GM21423 (cell line): ENCODE measurements at regions not wholly inside any gene's neighbourhood (a gene's known extent, or its start where the extent isn't known, plus 50 kb on each side); places are given as distances from the start of the nearest gene placed in this dataset.

Experiments
- ATAC-seq: cut with Tn5 transposase; IDR thresholded peaks from one replicate; pipeline ENCODE4 v1.9.1; 2021; ENCODE audit warnings: mild to moderate bottlenecking, moderate library complexity; ENCODE audit not compliant: unreplicated experiment

- ATAC-seq, result no peak
Measured at GRCh38 chr5:73375191-73375545, 73.4 kb downstream of the FOXD1 start.

GRCh38 chr5:73374520-73375190 is 73.9 kb downstream of the FOXD1 start:
- ATAC-seq, result no peak

GRCh38 chr5:73373814-73374510 is 74.6 kb downstream of the FOXD1 start:
- ATAC-seq, result no peak

GRCh38 chr5:73370640-73371583 is 77.7 kb downstream of the FOXD1 start:
- ATAC-seq, result no peak

- no peak for ATAC-seq
Measured at GRCh38 chr5:73370095-73370494, 78.5 kb downstream of the FOXD1 start.

- ATAC-seq, result no peak
Measured at GRCh38 chr5:73369278-73369677, 79.3 kb downstream of the FOXD1 start.

- no peak for ATAC-seq
Measured at GRCh38 chr5:73367650-73368049, 80.9 kb downstream of the FOXD1 start.

- no peak for ATAC-seq
Measured at GRCh38 chr5:73365990-73366667, 82.4 kb downstream of the FOXD1 start.

- ATAC-seq, result no peak
Measured at GRCh38 chr5:73365301-73365853, 83.2 kb downstream of the FOXD1 start.

- ATAC-seq, result no peak
Measured at GRCh38 chr5:73363911-73364730, 84.5 kb downstream of the FOXD1 start.

- ATAC-seq, result no peak
Measured at GRCh38 chr5:73359395-73359794, 89.2 kb downstream of the FOXD1 start.

GRCh38 chr5:73358366-73358765 is 90.2 kb downstream of the FOXD1 start:
- ATAC-seq, result no peak

GRCh38 chr5:73357576-73357975 is 91.0 kb downstream of the FOXD1 start:
- no peak for ATAC-seq

- no peak for ATAC-seq
Measured at GRCh38 chr5:73355108-73355507, 93.5 kb downstream of the FOXD1 start.

GRCh38 chr5:73354406-73354805 is 94.2 kb downstream of the FOXD1 start:
- ATAC-seq, result no peak

GRCh38 chr5:73352649-73353230 is 95.8 kb downstream of the FOXD1 start:
- no peak for ATAC-seq

GRCh38 chr5:73352243-73352642 is 96.3 kb downstream of the FOXD1 start:
- no peak for ATAC-seq

- no peak for ATAC-seq
Measured at GRCh38 chr5:73351593-73351992, 97.0 kb downstream of the FOXD1 start.

- no peak for ATAC-seq
Measured at GRCh38 chr5:73346878-73347408, 101.6 kb downstream of the FOXD1 start.
